Right atrium auricular region (tissue), 2 donors: ENCODE measurements at regions not wholly inside any gene's neighbourhood (a gene's known extent, or its start where the extent isn't known, plus 50 kb on each side); places are given as distances from the start of the nearest gene placed in this dataset.

Source experiments
- DNase-seq: peaks from one replicate; pipeline ENCODE4 v3.0.0-alpha.2; 2019; ENCODE audit warnings: low spot score
- H3K27ac ChIP-seq, 2 donors: fragments of 200-600 bp; sonication (generic); 1 replicate in 1 of 2; 2 replicates in 1 of 2; pipeline ENCODE4 v1.5.1; 2016 to 2019
- H3K27me3 ChIP-seq, 2 donors: fragments of 200-600 bp; sonication (generic); one replicate each; pipeline versions ENCODE4 v1.5.1 to v1.6.0; 2017 to 2019
- H3K36me3 ChIP-seq: fragments of 200-600 bp; sonication (generic); one replicate; pipeline ENCODE4 v1.5.1; 2016
- H3K4me1 ChIP-seq, 2 donors: fragments of 200-600 bp; sonication (generic); one replicate each; pipeline versions ENCODE4 v1.5.1 to v1.6.0; 2017 to 2019
- H3K4me3 ChIP-seq, 2 donors: fragments of 200-600 bp; sonication (generic); 1 replicate in 1 of 2; 2 replicates in 1 of 2; pipeline ENCODE4 v1.5.1; 2017 to 2019; ENCODE audit warnings: mild to moderate bottlenecking in 1 of 2, moderate library complexity in 1 of 2
- H3K9me3 ChIP-seq, 2 donors: fragments of 200-600 bp; sonication (generic); one replicate each; pipeline ENCODE4 v1.5.1; 2019
- CTCF ChIP-seq, 2 donors: fragments of 200-600 bp; sonication (generic); IDR thresholded peaks; one replicate each; pipeline ENCODE4 v1.5.1; 2019; ENCODE audit warnings: antibody characterized with exemption in 2 of 2

GRCh38 chr13:68816715-68817114 lies 1290.9 kb upstream of the ATXN8OS start:
- no peaks in the 10 kb centered on the region for H3K27me3 ChIP-seq
- DNase-seq, result no peak
- H3K36me3 ChIP-seq, result no peaks in the 10 kb centered on the region
- TF ChIP-seq CTCF (IDR thresholded peaks at IDR 0.05), result no peak
- H3K4me3 ChIP-seq, result no peak overlapping the region
- no peak overlapping the region for H3K27ac ChIP-seq
- no peaks in the 10 kb centered on the region for H3K4me1 ChIP-seq
- no peaks in the 10 kb centered on the region for H3K9me3 ChIP-seq

- Histone ChIP-seq H3K36me3 (no peaks in the 10 kb centered on the region), H3K27ac (no peak overlapping the region), H3K4me3 (no peak overlapping the region), H3K9me3 (no peaks in the 10 kb centered on the region), H3K27me3 (no peaks in the 10 kb centered on the region), H3K4me1 (no peaks in the 10 kb centered on the region)
- DNase-seq, result no peak
- TF ChIP-seq CTCF (IDR thresholded peaks at IDR 0.05), result no peak
Measured at GRCh38 chr13:68813180-68813796, 1294.3 kb upstream of the ATXN8OS start.

GRCh38 chr13:68810660-68811059 lies 1297.0 kb upstream of the ATXN8OS start:
- no peak overlapping the region for H3K27ac ChIP-seq
- no peak for TF ChIP-seq CTCF (IDR thresholded peaks at IDR 0.05)

GRCh38 chr13:68808456-68808855 lies 1299.2 kb upstream of the ATXN8OS start:
- Histone ChIP-seq H3K27me3 (no peaks in the 10 kb centered on the region), H3K36me3 (no peaks in the 10 kb centered on the region), H3K4me1 (no peaks in the 10 kb centered on the region), H3K27ac (no peak overlapping the region), H3K9me3 (no peaks in the 10 kb centered on the region), H3K4me3 (no peak overlapping the region)
- no peak for DNase-seq
- TF ChIP-seq CTCF (IDR thresholded peaks at IDR 0.05), result no peak

More at GRCh38 chr13:68810660-68811059, 1297.0 kb upstream of the ATXN8OS start:
- DNase-seq, result no peak
- H3K4me3 ChIP-seq, result no peak overlapping the region
- no peaks in the 10 kb centered on the region for H3K4me1 ChIP-seq
- H3K27me3 ChIP-seq, result no peaks in the 10 kb centered on the region
- H3K9me3 ChIP-seq, result no peaks in the 10 kb centered on the region
- H3K36me3 ChIP-seq, result no peaks in the 10 kb centered on the region

- Histone ChIP-seq H3K4me3 (no peak overlapping the region), H3K36me3 (no peaks in the 10 kb centered on the region), H3K27ac (no peak overlapping the region), H3K4me1 (no peaks in the 10 kb centered on the region), H3K27me3 (no peaks in the 10 kb centered on the region), H3K9me3 (no peaks in the 10 kb centered on the region)
- DNase-seq, result no peak
- TF ChIP-seq CTCF (IDR thresholded peaks at IDR 0.05), result no peak
Measured at GRCh38 chr13:68806125-68806524, 1301.5 kb upstream of the ATXN8OS start.

GRCh38 chr13:68784275-68784674 lies 1323.4 kb upstream of the ATXN8OS start:
- Histone ChIP-seq H3K4me1 (no peaks in the 10 kb centered on the region), H3K4me3 (no peak overlapping the region), H3K9me3 (no peaks in the 10 kb centered on the region), H3K27me3 (no peaks in the 10 kb centered on the region), H3K36me3 (no peaks in the 10 kb centered on the region), H3K27ac (no peak overlapping the region)
- TF ChIP-seq CTCF (IDR thresholded peaks at IDR 0.05), result no peak
- no peak for DNase-seq
